ENCODE measurements at regions not wholly inside any gene's neighbourhood (a gene's known extent, or its start where the extent isn't known, plus 50 kb on each side); places are given as distances from the start of the nearest gene placed in this dataset.

- TF ChIP-seq CTCF (conservative IDR thresholded peaks at IDR 0.05; ENCODE audit: low read depth in 2 of 2) = no peak
- TF ChIP-seq CREB1 (CRISPR knock-in tag; IDR thresholded peaks at IDR 0.05; ENCODE audit: low read depth) = no peak
- TF ChIP-seq ETS1 (IDR thresholded peaks at IDR 0.05) = no peak
- TF ChIP-seq EZH2 (IDR thresholded peaks at IDR 0.05; ENCODE audit: low read depth, unreplicated experiment) = no peak
- no peak for TF ChIP-seq NANOG (IDR thresholded peaks at IDR 0.05; ENCODE audit: borderline replicate concordance)
- no peak for TF ChIP-seq POLR2AphosphoS5 (IDR thresholded peaks at IDR 0.05; ENCODE audit: low read depth)
- TF ChIP-seq REST (IDR thresholded peaks at IDR 0.05; ENCODE audit: unreplicated experiment) = no peak
- TF ChIP-seq STAT1 (IDR thresholded peaks at IDR 0.05; ENCODE audit: unreplicated experiment) = no peak
- TF ChIP-seq ZNF331 (CRISPR knock-in tag; IDR thresholded peaks at IDR 0.05; ENCODE audit: low read depth) = no peak
- no peak for TF ChIP-seq EZH2phosphoT487 (IDR thresholded peaks at IDR 0.05; ENCODE audit: unreplicated experiment)
- no peak for TF ChIP-seq JUNB (IDR thresholded peaks at IDR 0.05; ENCODE audit: unreplicated experiment)
Measured at GRCh38 chr7:15743926-15744480, 57.5 kb upstream of the MEOX2 start.

All from GM23338 (cell line).